A549 (cell line): ENCODE measurements at regions not wholly inside any gene's neighbourhood (a gene's known extent, or its start where the extent isn't known, plus 50 kb on each side); places are given as distances from the start of the nearest gene placed in this dataset.
A peak's percentile ranks its signal among the peaks of the same experiment; 100 is the strongest.

Experiments used
- ATAC-seq, 2 experiments: fragments of 200-7000 bp in 1 of 2; fragments of >200 bp in 1 of 2; cut with Nextera tagmentation in 1 of 2; cut with Tn5 transposase in 1 of 2; 3 replicates each; pipeline versions ENCODE4 v1.8.0 to v1.9.1; 2018 to 2020; ENCODE audit warnings: mild to moderate bottlenecking in 1 of 2, moderate library complexity in 1 of 2
- CTCF ChIA-PET: fragments of 300-600 bp; sonication (Branson Sonifier 250); formaldehyde crosslinking; extraction: SDS; loops from one replicate; lab custom pipeline; 2021; ENCODE audit warnings: antibody characterized with exemption, inconsistent platforms; lab: Yijun Ruan, JAX
- POLR2A ChIA-PET: fragments of 350-600 bp; formaldehyde crosslinking; extraction: SDS; loops from one replicate; lab custom pipeline; 2021; ENCODE audit warnings: antibody characterized with exemption, inconsistent platforms; lab: Yijun Ruan, JAX
- DNase-seq, 2 experiments: peaks; one replicate each; pipeline versions ENCODE4 v3.0.0 to v3.0.0-alpha.2; 2011 to 2016; ENCODE audit warnings: low read depth in 1 of 2, low spot score in 1 of 2
- FAIRE-seq: peaks from 2 replicates; lab custom pipeline; 2011; peaks lifted over from hg19 to GRCh38; lab: Jason Lieb, UNC
- H3K27ac ChIP-seq, 2 experiments: fragments of >200 bp; sonication (Bioruptor Twin); formaldehyde crosslinking; 3 replicates each; pipeline ENCODE4 v1.5.1; 2016 to 2017
- H3K4me1 ChIP-seq: fragments of >200 bp; sonication (Bioruptor Twin); formaldehyde crosslinking; 3 replicates; pipeline ENCODE4 v1.6.1; 2016
- H3K4me2 ChIP-seq: fragments of >200 bp; sonication (Bioruptor Twin); formaldehyde crosslinking; 3 replicates; pipeline ENCODE4 v1.6.1; 2016
- H3K4me3 ChIP-seq: fragments of >200 bp; sonication (Bioruptor Twin); formaldehyde crosslinking; 3 replicates; pipeline ENCODE4 v1.5.1; 2016
- H3K9me3 ChIP-seq: fragments of >200 bp; sonication (Bioruptor Twin); formaldehyde crosslinking; 3 replicates; pipeline ENCODE4 v1.6.1; 2016
- BHLHE40 ChIP-seq: IDR thresholded peaks from 2 replicates; pipeline ENCODE4 v1.6.1; 2012; ENCODE audit warnings: low read depth, low read length, inconsistent platforms
- CBX2 ChIP-seq: fragments of 200-600 bp; sonication (generic); IDR thresholded peaks from 2 replicates; pipeline ENCODE4 v1.6.1; 2016; ENCODE audit warnings: low read depth, mild to moderate bottlenecking, borderline replicate concordance
- CTCF ChIP-seq: fragments of >200 bp; sonication (Bioruptor Twin); formaldehyde crosslinking; IDR thresholded peaks from 3 replicates; pipeline ENCODE4 v1.5.1; 2016
- E2F6 ChIP-seq: IDR thresholded peaks from 2 replicates; pipeline ENCODE4 v1.6.1; 2012; ENCODE audit warnings: low read depth, borderline replicate concordance
- EHMT2 ChIP-seq: fragments of 200-600 bp; sonication (generic); IDR thresholded peaks from 2 replicates; pipeline ENCODE4 v1.6.1; 2016; ENCODE audit warnings: antibody characterized with exemption, low read depth, mild to moderate bottlenecking, moderate library complexity
- EP300 ChIP-seq, 2 experiments: fragments of >200 bp; sonication (Bioruptor Twin); formaldehyde crosslinking; IDR thresholded peaks; 2 replicates in 1 of 2; 3 replicates in 1 of 2; pipeline ENCODE4 v1.6.1; 2016 to 2017
- FOSL2 ChIP-seq, 2 experiments: fragments of 450-650 bp in 1 of 2; fragments of >200 bp in 1 of 2; sonication (Bioruptor Twin) in 1 of 2; formaldehyde crosslinking; IDR thresholded peaks; 2 replicates each; pipeline versions ENCODE4 v1.5.0 to v1.6.1; 2016 to 2020; ENCODE audit warnings: mild to moderate bottlenecking in 1 of 2, moderate library complexity in 1 of 2
- FOXS1 ChIP-seq: fragments of 250-450 bp; sonication (Bioruptor Pico); IDR thresholded peaks from 2 replicates; pipeline ENCODE4 v1.5.0; 2020; ENCODE audit warnings: mild to moderate bottlenecking, moderate library complexity
- HES2 ChIP-seq: fragments of >200 bp; sonication (Bioruptor Twin); formaldehyde crosslinking; IDR thresholded peaks from 2 replicates; pipeline ENCODE4 v1.6.1; 2016
- HOXB5 ChIP-seq: fragments of 250-450 bp; sonication (Bioruptor Pico); IDR thresholded peaks from 2 replicates; pipeline ENCODE4 v1.5.0; 2020; ENCODE audit warnings: mild to moderate bottlenecking, moderate library complexity
- KDM1A ChIP-seq: fragments of 200-600 bp; sonication (generic); IDR thresholded peaks from 2 replicates; pipeline ENCODE4 v1.6.1; 2016; ENCODE audit warnings: low read depth, mild to moderate bottlenecking
- MAFK ChIP-seq: fragments of 450-650 bp; IDR thresholded peaks from 2 replicates; pipeline ENCODE4 v1.6.1; 2014; ENCODE audit not compliant: partially characterized antibody
- MAX ChIP-seq: IDR thresholded peaks from 2 replicates; pipeline ENCODE4 v1.6.1; 2012
- MYC ChIP-seq: IDR thresholded peaks from 2 replicates; pipeline ENCODE4 v1.6.1; 2012; ENCODE audit warnings: mild to moderate bottlenecking, inconsistent platforms, low read length, improper control_type of control experiment, borderline replicate concordance
- NPAS2 ChIP-seq: fragments of 250-450 bp; sonication (Bioruptor Pico); IDR thresholded peaks from 2 replicates; pipeline ENCODE4 v1.8.0; 2022; ENCODE audit warnings: mild to moderate bottlenecking, moderate library complexity, borderline replicate concordance
- POLR2AphosphoS2 ChIP-seq: conservative IDR thresholded peaks from 2 replicates; pipeline ENCODE4 v1.6.1; 2012; ENCODE audit warnings: low read length, improper control_type of control experiment, inconsistent platforms
- REST ChIP-seq: fragments of 200-600 bp; sonication (generic); IDR thresholded peaks from 2 replicates; pipeline ENCODE4 v1.6.1; 2016; ENCODE audit warnings: antibody characterized with exemption, mild to moderate bottlenecking, moderate library complexity
- RFX5 ChIP-seq: fragments of 450-650 bp; IDR thresholded peaks from 2 replicates; pipeline ENCODE4 v1.7.1; 2014; ENCODE audit warnings: antibody characterized with exemption, mild to moderate bottlenecking, moderate library complexity
- RNF2 ChIP-seq: fragments of 200-600 bp; sonication (generic); IDR thresholded peaks from 2 replicates; pipeline ENCODE4 v1.6.1; 2016; ENCODE audit warnings: low read depth, mild to moderate bottlenecking, antibody characterized with exemption, moderate library complexity, borderline replicate concordance
- SMC3 ChIP-seq: fragments of >200 bp; sonication (Bioruptor Twin); formaldehyde crosslinking; IDR thresholded peaks from 3 replicates; pipeline ENCODE4 v1.6.1; 2018; ENCODE audit warnings: inconsistent platforms
- SREBF2 ChIP-seq: fragments of 450-650 bp; IDR thresholded peaks from 2 replicates; pipeline ENCODE4 v1.6.1; 2014; ENCODE audit warnings: mild to moderate bottlenecking, moderate library complexity
- WGBS: methylation state at CpG from one replicate; pipeline ENCODE4 v1.1.6; 2017; ENCODE audit errors: missing lambda C conversion rate; 5-methylcytosine and 5-hydroxymethylcytosine counted together

- Histone ChIP-seq H3K27ac (no peak overlapping the region), H3K4me3 (no peak overlapping the region), H3K4me2 (no peak overlapping the region), H3K4me1 (no peaks in the 10 kb centered on the region), H3K9me3 (no peaks in the 10 kb centered on the region)
- no peak for FAIRE-seq
- ChIA-PET POLR2A (no interaction called here), CTCF (no interaction called here)
- DNase-seq, result no peak
- 27% methylated on average over 4 of the region's 4 CpGs for WGBS
- no peak for TF ChIP-seq EP300 (IDR thresholded peaks at IDR 0.05)
- no peak for TF ChIP-seq SMC3
- TF ChIP-seq FOXS1 (CRISPR knock-in tag), result no peak
- TF ChIP-seq E2F6, result no peak
- TF ChIP-seq CBX2, result no peak
- TF ChIP-seq MAX, result no peak
- peak in 1 of 2 experiments; percentile 59; a peak in 1 of 6 replicates for ATAC-seq
These were observed 68.1 kb upstream of the NMNAT3 start for GRCh38 chr3:139745831-139746230.

- CTCF ChIA-PET, result no interaction called here
- Histone ChIP-seq H3K4me2 (no peak overlapping the region), H3K4me1 (no peaks in the 10 kb centered on the region), H3K9me3 (no peaks in the 10 kb centered on the region), H3K4me3 (no peak overlapping the region), H3K27ac (no peak overlapping the region)
- FAIRE-seq (no peak), DNase-seq (no peak), ATAC-seq (no peak)
- WGBS, result 5% methylated on average over 3 of the region's 3 CpGs
- POLR2A ChIA-PET, result no interaction called here
- TF ChIP-seq SREBF2, result no peak
These were observed 60.9 kb upstream of the NMNAT3 start for GRCh38 chr3:139738697-139739096.

GRCh38 chr3:139737682-139738361 lies 60.0 kb upstream of the NMNAT3 start:
- Histone ChIP-seq H3K9me3 (no peaks in the 10 kb centered on the region), H3K4me1 (no peaks in the 10 kb centered on the region), H3K27ac (no peak overlapping the region), H3K4me2 (no peak overlapping the region), H3K4me3 (no peak overlapping the region)
- no peak for TF ChIP-seq KDM1A
- ChIA-PET CTCF (no interaction called here), POLR2A (no interaction called here)
- DNase-seq (no peak), FAIRE-seq (no peak), ATAC-seq (no peak)
- 24% methylated on average over 7 of the region's 7 CpGs for WGBS

GRCh38 chr3:139735191-139735590 lies 57.4 kb upstream of the NMNAT3 start:
- no peak overlapping the region for H3K4me2 ChIP-seq
- ChIA-PET CTCF (no interaction called here), POLR2A (no interaction called here)
- no peaks in the 10 kb centered on the region for H3K4me1 ChIP-seq
- DNase-seq (no peak), FAIRE-seq (no peak), ATAC-seq (no peak)
- no peak overlapping the region for H3K27ac ChIP-seq
- WGBS, result 27% methylated on average over 6 of the region's 6 CpGs
- H3K4me3 ChIP-seq, result no peak overlapping the region
- TF ChIP-seq SMC3, result no peak
- TF ChIP-seq HES2, result no peak
- TF ChIP-seq POLR2AphosphoS2, result no peak
- no peak for TF ChIP-seq HOXB5 (CRISPR knock-in tag)
- TF ChIP-seq NPAS2 (CRISPR knock-in tag), result no peak
- no peak for TF ChIP-seq CTCF
- no peak for TF ChIP-seq MYC
- TF ChIP-seq MAFK, result no peak
- TF ChIP-seq FOSL2 (IDR thresholded peaks at IDR 0.05), result no peak
- TF ChIP-seq FOSL2 (CRISPR knock-in tag; IDR thresholded peaks at IDR 0.05), result no peak
- no peak for TF ChIP-seq EHMT2
- TF ChIP-seq RFX5, result no peak
- TF ChIP-seq RNF2, result no peak
- no peak for TF ChIP-seq KDM1A
- TF ChIP-seq REST, result no peak
- TF ChIP-seq FOXS1 (CRISPR knock-in tag), result no peak
- TF ChIP-seq BHLHE40, result no peak
- H3K9me3 ChIP-seq, result no peaks in the 10 kb centered on the region
